Stromal cell of bone marrow (primary cell): ENCODE measurements at regions not wholly inside any gene's neighbourhood (a gene's known extent, or its start where the extent isn't known, plus 50 kb on each side); places are given as distances from the start of the nearest gene placed in this dataset.
"Not testable (repeated sequence)": the region's sequence is repeated elsewhere in the genome, so short reads cannot be mapped to it uniquely, and the experiment has no call there.

Experiments used
- DNase-seq: peaks from one replicate; pipeline ENCODE4 v3.0.0-alpha.2; 2012; ENCODE audit warnings: low read depth

DNA sequence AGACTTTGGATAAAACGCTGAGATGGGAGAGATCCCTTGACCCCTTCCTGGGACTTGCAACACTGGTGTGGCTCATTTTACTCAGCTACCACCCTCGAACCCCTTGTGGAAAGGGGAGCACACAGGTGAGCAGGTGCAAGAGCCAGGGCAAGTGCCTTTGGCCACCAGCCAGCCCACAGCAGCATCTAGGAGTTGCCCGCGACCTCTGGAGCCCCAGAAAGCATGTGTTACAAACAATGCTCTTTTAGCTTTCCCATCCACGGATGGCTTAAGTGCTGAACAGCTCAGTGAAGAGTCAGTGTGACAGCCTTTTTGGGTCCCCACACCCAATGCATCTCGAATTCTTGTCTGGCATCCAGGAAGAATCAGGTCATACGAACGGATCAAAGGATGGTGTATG is 197.8 kb downstream of the MEMO1 start:
- no peak for DNase-seq

DNA sequence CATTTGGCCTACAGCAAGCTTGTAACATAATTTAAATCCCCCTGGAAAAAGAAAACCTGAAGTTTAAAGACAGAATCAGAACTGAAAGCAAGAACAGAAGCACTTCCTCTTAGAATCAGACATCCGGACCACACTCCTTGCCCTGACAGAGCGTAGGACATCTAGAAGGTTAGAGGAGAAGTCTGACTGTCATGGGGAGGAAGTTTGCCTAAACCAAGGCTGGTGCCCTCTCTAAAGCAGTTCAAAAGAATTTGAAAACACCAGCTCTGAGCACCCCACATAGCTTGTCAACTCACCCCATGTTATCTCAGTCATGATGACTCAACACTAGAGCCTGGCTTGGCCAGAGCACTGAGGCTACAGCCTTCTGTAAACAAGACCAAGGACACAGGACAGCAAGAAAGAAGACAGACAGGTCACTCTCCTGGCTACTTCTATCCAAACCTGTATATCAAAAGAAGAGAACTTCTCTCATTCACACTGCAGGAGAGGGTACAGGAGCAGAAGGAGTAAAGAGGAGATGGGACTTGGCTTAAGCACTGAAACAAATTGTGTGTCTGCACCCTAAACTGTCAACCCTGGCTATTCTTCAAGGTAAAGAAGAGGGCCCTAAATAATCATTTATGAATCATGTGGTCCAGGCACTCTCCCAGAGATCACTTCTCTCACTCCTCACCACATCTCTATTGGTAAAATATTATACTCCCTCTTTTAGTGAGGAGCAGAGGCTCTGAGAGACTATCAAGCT is 198.6 kb downstream of the MEMO1 start:
- no peak for DNase-seq

DNA sequence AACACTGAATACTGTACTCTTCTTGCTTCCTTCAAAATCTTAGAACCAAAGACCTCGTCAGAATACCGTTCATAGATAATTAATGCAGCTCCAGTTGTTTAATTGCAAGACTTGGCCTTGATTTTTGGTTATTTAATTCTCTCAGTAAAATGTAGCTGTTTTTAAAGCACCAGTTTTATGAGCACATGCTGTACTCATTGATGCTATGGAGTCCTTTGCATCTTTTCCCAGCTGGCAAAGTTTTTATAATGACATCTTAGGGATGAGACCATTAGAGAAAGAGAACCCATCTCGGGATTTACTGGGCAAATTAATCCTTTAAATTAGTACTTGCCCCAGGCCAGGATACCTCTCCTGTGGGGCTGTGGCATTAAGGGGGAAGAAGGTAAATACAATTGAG is 199.3 kb downstream of the MEMO1 start:
- DNase-seq: no peak

DNA sequence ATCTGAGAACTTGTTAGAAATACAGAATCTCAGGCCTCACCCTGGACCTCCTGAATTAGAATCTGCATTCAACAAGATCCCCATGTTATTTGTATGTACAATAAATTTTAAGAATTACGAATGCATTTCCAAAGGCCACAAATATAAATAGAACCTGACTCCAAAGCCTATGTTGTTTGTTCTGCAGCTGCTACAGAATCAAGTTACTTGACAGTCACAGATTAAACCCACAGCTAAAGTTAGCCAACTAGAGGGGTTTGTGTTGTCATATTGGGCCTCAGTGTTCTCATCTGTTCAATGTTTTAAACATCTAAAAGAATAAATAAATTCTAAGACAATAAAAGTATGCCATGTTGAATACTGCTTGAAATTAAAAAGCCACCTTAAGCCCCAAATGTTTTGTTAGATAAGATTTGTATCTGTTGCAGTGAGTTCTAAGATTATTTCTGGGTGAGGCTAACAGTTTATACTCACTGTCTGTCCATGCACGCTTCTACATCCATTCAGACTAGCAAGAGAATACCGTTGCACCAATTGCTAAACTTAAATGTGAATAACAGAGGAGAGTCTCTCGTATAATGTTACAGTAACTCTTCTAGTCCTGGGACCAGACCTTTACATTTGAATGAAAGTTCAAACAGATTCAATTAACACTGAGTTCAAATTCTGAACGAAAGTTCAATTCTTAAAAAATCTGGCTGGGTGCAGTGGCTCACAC is 200.4 kb downstream of the MEMO1 start:
- DNase-seq: no peak

DNA sequence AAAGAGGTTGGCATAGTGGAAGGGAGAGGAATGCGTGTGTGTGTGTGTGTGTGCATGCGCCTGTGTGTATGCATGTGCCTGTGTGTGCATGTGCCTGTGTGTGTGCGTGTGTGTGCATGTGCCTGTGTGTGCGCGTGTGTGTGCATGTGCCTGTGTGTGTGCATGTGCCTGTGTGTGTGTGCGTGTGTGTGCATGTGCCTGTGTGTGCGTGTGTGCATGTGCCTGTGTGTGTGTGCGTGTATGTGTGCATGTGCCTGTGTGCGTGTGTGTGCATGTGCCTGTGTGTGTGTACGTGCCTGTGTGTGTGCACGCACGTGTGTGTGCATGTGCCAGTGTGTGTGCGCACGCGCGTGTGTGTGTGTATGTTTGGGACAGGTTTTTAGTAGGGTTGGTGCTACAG is 205.1 kb downstream of the MEMO1 start:
- DNase-seq: no peak

DNA sequence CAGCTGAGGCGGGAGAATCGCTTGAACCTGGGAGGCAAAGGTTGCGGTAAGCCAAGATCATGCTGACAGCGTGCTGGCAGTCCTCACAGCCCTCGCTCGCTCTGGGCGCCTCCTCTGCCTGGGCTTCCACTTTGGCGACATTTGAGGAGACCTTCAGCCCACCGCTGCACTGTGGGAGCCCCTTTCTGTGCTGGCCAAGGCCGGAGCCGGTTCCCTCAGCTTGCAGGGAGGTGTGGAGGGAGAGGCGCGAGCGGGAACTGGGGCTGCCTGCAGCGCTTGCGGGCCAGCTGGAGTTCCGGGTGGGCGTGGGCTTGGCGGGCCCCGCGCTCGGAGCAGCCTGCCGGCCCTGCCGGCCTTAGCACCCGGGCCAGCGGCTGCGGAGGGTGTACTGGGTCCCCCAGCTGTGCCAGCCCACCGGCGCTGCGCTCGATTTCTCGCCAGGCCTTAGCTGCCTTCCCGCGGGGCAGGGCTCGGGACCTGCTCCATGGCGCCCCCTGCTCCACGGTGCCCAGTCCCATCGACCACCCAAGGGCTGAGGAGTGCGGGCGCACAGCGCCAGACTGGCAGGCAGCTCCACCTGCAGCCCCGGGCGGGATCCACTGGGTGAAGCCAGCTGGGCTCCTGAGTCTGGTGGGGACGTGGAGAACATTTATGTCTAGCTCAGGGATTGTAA is 207.2 kb downstream of the MEMO1 start:
- DNase-seq: not testable (repeated sequence)

DNA sequence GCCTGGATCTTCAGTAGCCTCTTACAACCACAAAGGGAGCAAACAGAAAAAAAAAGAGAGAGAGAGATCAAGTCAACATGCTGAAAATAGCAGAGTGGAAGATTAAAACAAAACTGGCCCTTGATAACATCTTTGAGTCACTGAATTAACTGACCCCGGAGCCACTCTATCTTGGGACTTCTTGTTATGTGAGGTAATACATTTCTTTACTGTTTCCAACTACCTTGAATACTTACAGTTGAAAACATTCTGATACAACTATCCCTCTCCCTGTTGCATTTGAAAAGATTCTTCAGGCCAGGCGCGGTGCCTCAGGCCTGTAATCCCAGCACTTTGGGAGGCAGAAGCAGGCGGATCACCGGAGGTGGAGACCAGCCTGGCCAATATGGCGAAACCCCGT is 208.1 kb downstream of the MEMO1 start:
- no peak for DNase-seq

DNA sequence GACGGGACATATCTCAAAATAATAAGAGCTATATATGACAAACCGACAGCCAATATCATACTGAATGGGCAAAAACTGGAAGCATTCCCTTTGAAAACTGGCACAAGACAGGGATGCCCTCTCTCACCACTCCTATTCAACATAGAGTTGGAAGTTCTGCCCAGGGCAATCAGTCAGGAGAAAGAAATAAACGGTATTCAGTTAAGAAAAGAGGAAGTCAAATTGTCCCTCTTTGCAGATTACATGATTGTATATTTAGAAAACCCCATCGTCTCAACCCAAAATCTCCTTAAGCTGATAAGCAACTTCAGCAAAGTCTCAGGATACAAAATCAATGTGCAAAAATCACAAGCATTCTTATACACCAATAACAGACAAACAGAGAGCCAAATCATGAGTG is 211.5 kb downstream of the MEMO1 start:
- DNase-seq: not testable (repeated sequence)

DNA sequence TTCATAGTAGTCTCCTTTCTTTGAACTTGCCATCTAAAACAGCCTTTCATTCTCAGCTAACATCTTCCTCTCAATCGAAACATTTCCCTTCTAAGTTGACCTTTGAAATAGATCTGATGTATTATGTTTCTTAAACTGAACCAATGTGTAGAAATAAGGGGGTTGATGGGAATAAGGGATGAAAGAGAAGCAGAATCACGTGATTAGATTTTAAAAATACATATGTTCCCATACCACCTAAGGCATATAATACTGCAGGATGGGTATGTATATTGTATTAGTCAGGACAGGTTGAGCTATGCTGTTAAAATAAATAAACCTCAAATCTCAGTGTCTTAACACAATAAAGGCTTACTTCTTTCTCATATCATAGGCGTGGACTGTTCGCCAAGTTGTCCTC is 207.5 kb upstream of the SRD5A2 start:
- DNase-seq: no peak

DNA sequence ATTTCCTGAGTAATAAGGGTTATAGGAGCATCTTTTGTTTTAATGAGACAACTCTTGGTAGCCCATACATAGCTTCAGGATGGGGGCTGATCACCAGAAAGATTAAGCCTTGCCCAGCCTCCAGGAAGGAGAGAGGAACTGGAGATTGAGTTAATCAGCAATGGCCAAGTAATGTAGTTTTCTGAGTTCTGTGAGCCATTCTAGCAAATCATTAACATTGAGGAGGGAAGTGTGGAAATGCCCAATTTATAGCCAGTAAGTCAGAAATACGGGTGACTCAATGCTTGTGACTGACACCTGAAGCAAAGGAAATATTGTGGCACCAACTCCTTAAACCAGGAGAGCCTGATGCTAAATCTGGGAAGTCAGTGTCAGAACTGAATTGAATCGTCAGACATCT is 205.1 kb upstream of the SRD5A2 start:
- DNase-seq: no peak

DNA sequence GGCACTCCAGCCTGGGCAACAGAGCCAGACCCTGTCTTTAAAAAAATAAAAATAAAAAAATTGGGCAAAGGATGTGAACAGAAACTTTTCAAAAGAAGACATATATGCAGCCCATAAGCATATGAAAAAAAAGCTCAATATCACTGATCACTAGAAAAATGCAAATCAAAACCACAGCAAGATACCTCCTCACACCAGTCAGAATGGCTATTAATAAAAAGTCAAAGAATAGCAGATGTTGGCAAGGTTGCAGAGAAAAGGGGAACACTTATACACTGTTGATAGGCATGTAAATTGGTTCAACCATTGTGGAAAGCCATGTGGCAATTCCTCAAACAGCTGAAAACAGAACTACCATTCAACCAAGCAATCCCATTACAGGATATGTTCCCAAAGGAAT is 204.1 kb upstream of the SRD5A2 start:
- DNase-seq: no peak

DNA sequence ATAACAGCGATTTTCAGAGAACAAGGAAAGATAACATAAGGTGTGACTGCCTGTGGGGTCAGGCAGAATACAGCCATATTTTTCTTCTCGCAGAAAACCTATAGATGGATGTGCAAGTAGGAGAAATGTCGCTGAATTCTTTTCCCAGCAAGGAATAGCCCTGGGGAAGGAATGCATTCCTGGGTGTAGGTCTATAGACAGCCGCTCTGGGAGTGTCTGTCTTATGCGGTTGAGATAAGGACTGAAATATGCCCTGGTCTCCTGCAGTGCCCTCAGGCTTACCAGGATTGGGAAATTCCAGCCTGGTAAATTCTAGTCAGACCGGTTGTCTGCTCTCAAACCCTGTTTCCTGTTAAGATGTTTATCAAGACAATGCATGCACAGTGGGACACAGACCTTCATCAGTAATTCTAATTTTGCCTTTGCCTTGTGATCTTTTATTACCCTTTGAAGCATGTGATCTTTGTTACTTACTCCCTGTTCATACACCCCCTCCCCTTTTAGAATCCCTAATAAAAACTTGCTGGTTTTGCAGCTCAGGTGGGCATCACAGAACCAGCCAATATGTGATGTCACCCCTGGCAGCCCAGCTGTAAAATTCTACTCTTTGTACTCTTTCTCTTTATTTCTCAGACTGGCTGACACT is 202.8 kb upstream of the SRD5A2 start:
- not testable (repeated sequence) for DNase-seq

DNA sequence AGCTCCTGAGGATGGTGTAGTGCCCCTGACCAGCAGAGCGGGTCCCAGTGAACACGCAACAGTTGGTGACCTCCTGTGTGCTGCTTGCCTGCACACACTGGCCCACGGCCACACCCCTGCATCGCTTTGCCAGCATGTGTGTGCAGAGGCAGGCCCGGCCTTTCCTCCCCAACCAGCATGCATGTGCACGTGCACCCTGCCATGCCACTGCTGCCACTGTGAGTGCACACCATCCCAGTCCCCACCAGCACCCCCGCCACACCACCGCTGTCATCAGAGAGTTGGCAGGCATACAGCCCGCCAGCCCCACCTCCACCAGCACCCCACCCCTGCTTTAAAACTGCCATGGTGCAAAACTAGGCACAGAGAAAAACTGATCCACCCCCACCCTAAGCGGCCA is 197.4 kb upstream of the SRD5A2 start:
- no peak for DNase-seq

DNA sequence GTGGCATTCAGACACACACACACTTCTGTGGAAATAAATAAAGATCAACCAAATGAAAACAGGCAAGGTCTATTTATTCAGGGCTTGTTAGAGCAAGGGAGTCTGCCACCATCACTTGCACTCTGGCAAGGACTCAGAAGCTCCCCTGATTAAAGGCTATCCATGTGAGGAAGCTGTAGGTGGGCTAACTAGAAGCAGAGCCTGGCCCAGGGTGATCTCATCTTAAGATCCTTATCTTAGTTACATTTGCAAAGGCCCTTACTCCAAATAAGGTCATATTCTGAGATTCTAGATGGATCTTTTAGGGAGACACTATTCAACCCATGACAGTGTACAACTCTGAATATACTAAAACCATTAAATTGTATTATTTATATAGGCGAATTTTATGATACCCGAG is 190.0 kb upstream of the SRD5A2 start:
- DNase-seq: no peak

DNA sequence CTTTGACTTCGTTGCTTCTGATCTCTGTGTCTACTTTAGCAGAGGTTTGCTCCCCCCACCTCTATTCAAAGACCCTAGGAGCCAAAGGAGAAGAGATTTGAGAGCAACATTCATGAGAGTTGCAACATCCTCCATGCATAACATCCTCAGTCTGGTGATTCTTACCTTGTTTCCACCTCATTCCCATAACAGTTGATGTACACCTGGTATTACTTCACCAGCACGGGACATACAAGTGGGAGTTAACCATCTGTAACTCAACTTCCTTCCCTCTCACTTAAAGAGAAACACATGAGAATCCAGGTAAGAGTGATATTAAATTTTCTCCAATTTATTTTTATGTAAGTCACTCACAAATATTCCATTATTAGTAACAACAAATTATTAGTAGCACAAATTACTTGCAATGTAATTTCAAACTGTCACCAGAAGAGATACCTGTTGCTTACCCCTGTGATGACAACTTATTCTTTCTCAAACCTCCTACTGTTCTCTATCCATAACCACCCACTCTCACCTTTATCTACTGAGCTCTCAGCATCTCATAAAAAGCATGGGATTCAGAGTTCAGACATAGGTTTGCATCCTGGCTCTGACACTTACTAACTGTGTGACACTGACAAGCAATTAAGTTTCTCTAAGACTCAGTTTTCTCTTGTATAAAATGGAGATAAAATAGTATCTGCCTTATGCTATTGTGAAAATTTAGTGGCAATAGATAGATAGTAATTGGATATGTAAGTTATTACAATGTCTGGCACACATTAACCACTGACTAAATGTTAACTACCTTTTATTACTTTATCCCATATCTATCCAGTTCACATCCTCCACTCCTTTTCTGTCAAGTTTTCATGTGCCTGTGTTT is 184.6 kb upstream of the SRD5A2 start:
- DNase-seq: no peak

DNA sequence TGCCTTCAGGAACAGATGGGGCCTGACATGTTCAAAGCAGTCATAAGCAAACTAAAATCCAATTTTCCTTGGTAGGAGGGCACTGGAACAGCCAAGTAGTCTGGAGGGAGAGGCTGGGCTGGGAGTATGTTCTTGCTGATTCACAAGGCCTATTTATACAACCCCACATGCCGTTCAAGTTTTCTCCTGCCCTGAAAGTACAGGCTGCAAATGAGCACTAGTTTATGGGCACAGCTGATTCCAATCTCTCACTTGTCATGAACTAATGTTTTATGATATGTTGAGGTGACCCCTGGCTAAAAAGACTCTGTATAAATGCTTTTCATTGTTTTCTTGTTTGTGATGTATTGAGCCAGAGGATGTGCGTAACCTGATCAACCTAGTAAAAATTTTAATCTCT is 183.4 kb upstream of the SRD5A2 start:
- DNase-seq: no peak

DNA sequence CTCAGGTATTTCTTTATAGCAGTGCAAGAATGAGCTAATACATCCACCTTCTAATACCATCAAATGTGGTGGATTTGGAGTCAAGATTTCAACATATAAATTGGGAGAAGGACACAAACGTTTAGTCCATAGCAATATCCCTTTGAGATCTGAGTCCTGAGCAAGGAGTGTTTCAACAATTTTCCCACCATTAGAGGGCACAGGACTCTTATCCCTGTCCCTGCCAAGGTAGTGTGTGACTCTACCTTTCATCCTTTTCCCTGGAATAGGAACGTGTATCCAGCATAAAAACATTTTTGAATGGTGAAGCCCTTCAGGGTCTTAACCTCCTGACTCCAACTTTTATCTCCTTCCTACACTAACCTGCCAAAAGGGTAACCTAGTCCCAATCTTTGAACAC is 181.3 kb upstream of the SRD5A2 start:
- DNase-seq: no peak

DNA sequence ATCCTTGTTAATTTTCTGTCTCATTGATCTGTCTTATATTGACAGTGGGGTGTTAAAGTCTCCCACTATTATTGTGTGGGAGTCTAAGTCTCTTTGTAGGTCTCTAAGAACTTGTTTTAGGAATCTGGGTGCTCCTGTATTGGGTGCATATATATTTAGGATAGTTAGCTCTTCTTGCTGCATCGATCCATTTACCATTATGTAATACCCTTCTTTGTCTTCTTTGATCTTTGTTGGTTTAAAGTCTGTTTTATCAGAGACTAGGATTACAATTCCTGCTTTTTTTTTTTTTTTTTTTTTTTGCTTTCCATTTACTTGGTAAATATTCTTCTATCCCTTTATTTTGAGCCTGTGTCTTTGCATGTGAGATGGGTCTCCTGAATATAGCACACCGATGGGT is 176.6 kb upstream of the SRD5A2 start:
- DNase-seq: not testable (repeated sequence)

DNA sequence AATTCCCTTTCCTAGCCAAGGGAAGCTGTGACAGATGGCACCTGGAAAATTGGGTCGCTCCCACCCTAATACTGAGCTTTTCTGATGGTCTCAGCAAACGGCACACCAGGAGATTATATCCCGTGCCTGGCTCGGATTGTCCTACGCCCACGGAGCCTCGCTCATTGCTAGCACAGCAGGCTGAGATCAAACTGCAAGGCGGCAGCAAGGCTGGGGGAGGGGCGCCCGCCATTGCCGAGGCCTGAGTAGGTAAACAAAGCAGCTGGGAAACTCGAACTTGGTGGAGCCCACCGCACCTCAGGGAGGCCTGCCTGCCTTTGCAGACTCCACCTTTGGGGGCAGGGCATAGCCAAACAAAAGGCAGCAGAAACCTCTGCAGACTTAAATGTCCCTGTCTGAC is 168.0 kb upstream of the SRD5A2 start:
- DNase-seq: not testable (repeated sequence)

DNA sequence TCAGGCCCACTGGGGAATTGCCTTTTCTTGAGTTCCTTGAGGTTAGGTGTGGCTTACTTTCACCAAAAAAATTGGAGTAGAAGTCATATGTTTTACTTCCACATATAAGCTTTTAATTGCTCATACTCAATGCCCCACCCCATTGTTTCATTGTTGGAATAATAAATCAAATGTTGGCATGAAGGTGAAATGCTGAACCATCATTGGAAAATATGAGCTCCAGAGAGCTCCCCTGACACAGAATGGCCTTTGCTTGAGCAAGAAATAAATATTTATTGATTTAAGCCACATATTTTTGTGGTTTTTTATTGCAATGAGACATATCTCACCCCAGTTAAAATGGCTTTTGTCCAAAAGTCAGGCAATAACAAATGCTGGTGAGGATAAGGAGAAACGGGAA is 167.3 kb upstream of the SRD5A2 start:
- DNase-seq: no peak

DNA sequence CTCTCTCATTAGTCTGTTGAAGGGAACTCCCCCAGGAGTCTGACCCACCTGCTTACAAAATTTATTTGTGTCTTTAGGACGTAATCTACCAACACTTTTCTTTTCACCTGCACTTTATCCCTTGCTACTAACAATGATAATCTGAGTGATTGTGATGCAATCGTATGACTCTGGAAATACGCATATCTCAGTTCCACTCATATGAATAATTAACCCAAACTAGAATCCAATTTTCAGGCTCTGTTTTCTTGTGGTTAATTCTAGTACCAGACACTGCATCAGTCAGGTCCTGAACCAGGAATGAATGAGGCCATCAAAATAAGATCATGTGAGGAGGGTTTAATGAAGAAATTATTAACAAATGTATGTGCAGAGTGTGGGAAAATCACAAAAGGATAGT is 158.4 kb upstream of the SRD5A2 start:
- no peak for DNase-seq
